ENCODE measurements at regions not wholly inside any gene's neighbourhood (a gene's known extent, or its start where the extent isn't known, plus 50 kb on each side); places are given as distances from the start of the nearest gene placed in this dataset.
"Not testable (repeated sequence)": the region's sequence is repeated elsewhere in the genome, so short reads cannot be mapped to it uniquely, and the experiment has no call there.

DNA sequence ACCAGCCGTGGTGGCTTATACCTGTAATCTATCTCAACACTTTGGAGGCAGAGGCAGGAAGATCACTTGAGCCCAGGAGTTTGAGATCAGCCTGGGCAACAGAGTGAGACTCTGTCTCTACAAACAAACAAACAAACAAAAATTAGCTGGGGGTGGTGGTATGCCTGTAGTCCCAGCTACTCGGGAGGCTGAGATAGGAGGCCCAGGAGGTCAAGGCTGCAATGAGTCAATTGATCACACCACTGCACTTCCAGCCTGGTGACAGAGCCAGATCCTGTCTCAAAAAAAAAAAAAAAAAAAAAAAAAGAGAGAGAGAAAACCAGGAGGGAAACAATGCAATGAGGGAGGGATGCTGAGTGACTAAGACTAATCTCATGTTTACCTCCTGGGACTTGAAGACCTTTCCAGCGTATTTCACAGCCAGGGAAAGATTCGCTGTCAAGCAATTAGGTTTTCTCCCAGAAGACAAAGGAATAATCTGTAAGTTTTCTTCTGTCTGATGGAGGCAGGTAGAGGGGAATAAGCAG, 51.1 kb upstream of the MIER3 start:
- DNase-seq, result no peak

DNA sequence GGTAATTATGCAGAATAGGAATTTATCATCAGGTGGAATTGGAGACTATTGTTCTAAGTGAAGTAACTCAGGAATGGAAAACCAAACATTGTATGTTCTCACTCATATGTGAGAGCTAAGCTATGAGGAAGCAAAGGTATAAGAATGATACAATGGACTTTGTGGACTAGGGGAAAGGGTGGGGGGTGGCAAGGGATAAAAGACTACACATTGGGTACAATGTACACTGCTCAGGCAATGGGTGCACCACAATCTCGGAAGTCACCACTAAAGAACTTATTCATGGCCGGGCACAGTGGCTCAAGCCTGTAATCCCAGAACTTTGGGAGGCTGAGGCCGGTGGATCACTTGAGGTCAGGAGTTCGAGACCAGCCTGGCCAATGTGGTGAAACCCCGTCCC, 51.6 kb upstream of the MIER3 start:
- DNase-seq, result not testable (repeated sequence)

- no peak for DNase-seq
Observed at GRCh38 chr5:57004800-57005199, 52.9 kb upstream of the MIER3 start.

GRCh38 chr5:57007344-57007743, 55.4 kb upstream of the MIER3 start:
- DNase-seq, result no peak

- DNase-seq, result no peak
Observed at GRCh38 chr5:57009811-57010210, 57.9 kb upstream of the MIER3 start.

GRCh38 chr5:57010786-57011185, 58.9 kb upstream of the MIER3 start:
- DNase-seq, result no peak

- DNase-seq, result no peak
Observed at GRCh38 chr5:57012511-57012910, 60.6 kb upstream of the MIER3 start.

DNA sequence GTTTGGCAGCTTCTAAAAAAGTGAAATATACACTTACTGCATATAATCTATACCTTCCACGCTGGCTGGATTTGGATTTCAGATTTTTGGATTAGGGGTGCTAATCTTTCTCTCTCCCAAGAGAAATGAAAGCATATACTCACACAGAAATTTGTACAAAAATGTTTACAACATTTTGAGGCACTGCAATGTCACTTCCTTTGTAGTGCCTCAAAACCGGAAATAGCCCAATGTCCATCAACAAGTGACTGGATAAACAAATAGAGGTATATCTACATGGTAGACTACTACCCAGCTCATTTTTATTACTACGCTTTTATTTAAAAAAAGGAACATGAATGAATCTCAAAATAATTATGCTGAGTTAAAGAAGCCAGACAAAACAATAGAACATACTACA, 74.0 kb upstream of the MIER3 start:
- DNase-seq, result no peak

GRCh38 chr5:57028161-57028560, 76.2 kb upstream of the MIER3 start:
- no peak for DNase-seq

DNA sequence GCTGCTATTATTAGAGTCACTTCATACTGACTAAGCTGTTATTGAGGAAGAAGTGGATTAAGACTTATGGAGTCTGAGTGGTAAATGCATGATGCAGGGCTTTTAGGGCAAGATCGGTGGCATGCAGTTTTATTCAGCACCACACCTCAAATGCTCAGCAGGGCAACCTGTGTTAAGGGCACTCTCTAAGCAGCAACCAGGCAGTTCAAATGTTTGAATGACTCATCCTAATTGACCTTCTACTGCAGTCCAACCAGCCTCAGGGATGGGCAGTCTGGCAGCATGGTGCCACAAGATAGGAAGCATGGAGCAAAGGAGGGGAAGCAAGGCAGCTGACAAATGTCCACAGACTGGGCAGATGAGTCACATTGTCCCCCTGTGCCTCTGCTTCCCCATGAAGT, 80.2 kb upstream of the MIER3 start:
- DNase-seq, result peak in 1 of 14 donors; percentile 2

DNA sequence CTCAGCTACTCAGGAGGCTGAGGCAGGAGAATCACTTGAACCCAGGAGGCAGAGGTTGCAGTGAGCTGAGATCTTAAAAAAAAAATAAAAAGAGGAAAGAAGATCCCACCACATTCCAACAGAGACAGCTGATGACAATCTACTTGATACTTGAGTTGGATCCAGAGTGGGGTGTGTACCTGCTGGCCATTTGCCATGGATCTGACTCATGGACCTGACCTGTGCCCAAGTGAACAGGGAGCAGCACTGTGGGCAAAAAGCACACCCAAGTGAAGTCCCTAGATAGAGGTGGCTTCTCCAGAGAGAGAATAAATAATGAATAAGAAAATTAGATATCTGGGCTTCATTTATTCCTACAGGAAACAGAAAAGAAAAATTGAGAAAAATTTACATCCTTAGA, 81.2 kb upstream of the MIER3 start:
- DNase-seq, result no peak

- no peak for DNase-seq
Observed at GRCh38 chr5:57033503-57033902, 81.6 kb upstream of the MIER3 start.

DNA sequence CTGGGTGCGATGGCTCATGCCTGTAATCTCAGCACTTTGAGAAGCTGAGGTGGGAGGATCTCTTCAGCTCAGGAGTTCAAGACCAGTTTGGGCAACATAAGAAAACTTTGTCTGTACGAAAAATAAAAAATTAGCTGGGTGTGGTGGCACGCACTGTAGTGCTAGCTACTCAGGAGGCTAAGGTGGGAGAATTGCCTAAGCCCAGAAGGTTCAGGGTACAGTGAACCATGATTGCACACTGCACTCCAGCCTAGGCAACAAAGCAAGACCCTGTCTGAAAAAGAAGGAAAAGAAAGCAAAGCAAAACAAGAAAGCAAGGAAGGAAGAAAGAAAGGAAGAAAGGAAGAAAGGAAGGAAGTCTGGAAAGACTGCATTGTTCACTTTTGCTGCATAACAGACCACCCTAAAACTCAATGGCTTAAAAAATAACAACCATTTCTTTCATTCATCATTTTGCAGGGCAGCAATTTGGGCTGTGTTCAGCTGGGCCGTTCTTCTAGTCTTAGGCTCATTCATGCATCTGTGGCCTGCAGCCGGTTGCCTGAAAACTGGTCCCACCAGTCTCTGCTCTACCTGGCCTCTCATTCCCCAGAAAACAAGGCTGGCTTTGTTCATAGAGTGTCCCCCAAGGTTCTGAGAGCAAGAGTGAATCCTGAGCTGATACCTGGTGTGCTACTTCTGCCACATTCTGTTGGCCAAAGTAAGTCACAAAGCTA, 82.4 kb upstream of the MIER3 start:
- no peak for DNase-seq

DNA sequence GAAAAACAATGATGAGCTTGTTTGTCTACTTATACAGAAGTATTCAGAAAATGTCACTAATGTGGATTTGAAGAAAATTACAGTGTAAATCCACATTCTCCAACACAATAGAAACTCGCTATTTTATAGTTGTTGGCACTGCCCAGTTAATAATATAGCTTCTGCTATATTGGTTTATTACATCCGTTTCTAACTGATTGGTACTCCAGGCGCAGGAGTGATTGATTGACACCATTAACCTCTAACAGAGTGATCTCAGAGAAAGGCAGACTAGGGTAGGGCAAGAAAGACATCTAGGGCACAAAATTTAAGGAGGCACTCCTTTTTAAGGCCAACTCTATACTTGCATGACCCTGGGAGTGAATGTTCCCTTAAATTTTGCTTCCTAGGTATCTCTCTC, 84.0 kb upstream of the MIER3 start:
- DNase-seq, result no peak

- no peak for DNase-seq
Observed at GRCh38 chr5:57036761-57037160, 84.8 kb upstream of the MIER3 start.

DNA sequence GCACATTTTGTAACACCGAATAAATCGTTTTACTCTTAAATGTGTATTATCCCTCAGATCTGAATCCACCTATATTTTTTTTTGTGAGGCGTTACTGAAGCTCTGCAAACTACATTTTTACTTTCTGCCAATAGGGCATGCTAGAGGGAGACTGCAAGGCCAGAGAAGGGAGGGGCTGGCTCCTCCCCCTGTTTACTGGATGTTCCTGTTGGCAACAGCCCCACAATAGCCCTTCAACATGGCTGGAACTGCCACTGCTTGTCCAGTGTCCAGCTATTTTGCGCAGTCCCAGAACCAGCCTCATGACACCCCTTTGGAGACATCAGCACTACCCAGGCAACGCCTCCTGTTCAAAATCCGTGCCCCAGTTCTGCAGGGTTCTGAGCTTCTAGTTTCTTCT, 85.4 kb upstream of the MIER3 start:
- peak in 3 of 14 donors; percentile 8 to 28 (median 25) for DNase-seq

DNA sequence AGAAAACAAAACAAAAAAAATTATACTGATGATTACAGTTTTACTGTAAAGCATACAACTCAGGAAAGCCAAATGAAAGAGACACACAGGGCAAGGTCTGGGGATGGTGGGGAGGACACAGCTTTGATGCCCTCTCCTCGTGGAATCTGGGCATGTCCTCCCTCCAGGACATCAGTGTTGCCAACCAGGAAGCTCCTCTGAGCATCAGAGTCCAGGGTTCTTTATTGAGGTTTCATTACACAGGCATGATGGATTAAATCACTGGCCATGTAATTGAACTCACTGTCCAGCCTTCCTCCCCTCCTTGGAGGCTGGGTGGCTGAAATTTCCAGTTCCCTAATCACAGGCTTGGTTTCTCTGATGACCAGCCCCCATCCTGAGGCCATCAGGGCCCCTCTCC, 89.6 kb upstream of the MIER3 start:
- no peak for DNase-seq

- DNase-seq, result no peak
Observed at GRCh38 chr5:57042524-57042931, 90.6 kb upstream of the MIER3 start.

- DNase-seq, result no peak
Observed at GRCh38 chr5:57054135-57054534, 102.2 kb upstream of the MIER3 start.

DNA sequence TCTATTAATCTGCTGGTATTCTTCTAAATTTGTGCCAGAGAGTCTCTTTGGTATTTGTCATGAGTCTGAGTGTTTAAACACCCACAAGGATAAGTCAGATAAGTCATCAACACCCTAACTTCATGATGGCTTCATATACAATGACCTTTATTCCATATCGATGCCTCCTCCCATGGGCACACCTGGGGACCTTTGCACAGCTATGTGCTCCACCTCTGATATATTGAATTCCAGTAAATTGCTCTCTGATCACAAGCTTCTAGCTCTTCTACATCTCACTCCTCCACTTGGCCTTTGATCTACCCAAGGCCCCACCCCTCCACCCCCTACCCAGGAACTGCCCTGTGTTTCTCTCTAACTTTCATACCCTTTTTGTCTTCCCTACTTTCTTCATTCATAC, 102.7 kb upstream of the MIER3 start:
- DNase-seq, result no peak

DNA sequence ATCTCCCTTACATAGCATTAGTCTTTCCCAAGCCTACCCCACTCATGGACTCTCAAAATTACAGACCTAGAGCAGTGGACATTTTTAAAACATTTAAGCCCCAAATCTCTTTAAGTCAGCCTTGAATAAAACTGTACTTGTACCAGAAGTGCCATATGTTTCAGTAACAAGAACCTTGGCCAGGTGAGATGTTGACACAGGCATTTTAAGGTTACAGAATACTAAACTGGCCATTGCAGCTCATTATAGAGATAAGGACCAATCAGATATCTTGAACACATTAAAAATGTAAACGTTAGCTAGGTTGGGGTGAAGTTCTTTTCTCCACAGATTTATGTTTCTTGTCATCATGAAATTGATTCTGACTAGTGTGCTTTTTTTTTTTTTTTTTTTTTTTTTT, 103.8 kb upstream of the MIER3 start:
- no peak for DNase-seq

DNA sequence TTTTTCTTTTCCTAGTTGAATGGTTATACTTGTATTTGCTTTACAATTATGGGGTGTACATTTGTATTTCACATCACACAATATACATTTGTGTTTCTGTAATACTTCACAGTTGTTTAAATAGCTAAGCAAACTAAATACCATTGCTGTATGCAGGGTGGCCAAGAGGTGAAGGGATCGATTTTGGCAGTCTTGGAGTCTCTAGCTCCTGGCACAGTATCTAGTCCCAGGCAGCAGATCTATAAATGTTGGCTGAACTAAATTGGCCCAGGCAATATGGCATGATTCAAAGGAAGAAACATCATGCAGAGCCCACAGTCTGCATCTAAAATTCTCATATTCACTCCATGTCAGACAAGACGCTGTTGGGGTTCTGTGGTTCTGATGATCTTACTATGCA, 110.1 kb upstream of the GPBP1 start:
- DNase-seq, result no peak

DNA sequence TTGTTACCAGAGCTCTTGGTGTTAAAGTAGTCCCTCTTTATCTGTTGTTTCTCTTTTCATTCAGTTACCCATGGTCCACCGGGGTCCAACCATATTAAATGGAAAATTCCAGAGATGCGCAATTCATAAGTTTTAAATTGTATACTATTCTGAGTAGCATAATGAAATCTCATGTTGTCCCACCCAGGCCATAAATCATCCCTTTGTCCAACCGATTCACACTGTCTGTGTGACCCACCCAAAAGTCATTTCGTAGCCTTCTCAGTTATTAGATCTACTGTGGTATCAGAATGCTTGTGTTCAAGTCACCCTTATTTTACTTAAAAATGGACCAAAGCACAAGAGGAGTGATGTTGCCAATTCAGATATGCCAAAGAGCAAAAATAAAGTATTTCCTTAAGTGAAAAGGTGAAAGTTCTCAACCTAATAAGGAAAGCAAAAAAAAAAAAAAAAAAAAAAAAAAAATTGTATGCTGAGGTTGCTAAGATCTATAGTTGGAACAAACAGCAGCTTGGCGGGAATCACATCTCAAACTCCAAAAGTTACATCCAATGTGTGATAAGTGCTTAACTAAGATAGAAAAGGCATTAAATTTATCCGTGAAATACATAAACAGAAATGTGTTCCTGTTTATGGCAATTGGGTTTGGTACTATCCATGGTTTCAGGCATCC, 106.8 kb upstream of the GPBP1 start:
- no peak for DNase-seq

DNA sequence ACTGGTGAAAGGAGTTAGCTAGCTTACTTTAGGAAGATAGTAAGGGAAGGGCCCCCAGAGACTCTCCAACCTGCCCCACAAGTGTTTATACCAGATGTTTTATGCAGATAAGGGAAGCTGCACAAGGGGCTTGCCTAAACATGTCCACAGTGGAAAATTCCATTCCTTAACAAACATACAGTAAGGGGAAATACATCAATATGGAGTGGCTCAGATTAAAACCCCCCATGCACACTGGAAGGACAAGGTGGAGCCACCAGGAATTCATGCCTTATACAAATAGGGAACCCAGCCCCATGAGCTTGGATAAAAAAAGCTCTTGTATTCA, 106.3 kb upstream of the GPBP1 start:
- DNase-seq, result no peak
